Smooth muscle cell (in vitro differentiated cells): ENCODE measurements at regions not wholly inside any gene's neighbourhood (a gene's known extent, or its start where the extent isn't known, plus 50 kb on each side); places are given as distances from the start of the nearest gene placed in this dataset.
A peak's percentile ranks its signal among the peaks of the same experiment; 100 is the strongest.

Source experiments
- DNase-seq: peaks from one replicate; lab custom pipeline; 2025; ENCODE audit not compliant: unreplicated experiment; lab: John Stamatoyannopoulos, UW
- H2AFZ ChIP-seq: fragments of 200-600 bp; sonication (generic); 2 replicates; pipeline ENCODE4 v1.6.0; 2016; ENCODE audit warnings: antibody characterized with exemption, low read depth, mild to moderate bottlenecking
- H3F3A ChIP-seq: fragments of 200-600 bp; sonication (generic); 2 replicates; pipeline ENCODE4 v1.6.0; 2017; ENCODE audit warnings: antibody characterized with exemption, low read depth
- H3K27ac ChIP-seq: fragments of 200-600 bp; sonication (generic); 2 replicates; pipeline ENCODE4 v1.5.1; 2016; ENCODE audit warnings: low read depth, mild to moderate bottlenecking
- H3K27me3 ChIP-seq: fragments of 200-600 bp; sonication (generic); 2 replicates; pipeline ENCODE4 v1.6.1; 2016; ENCODE audit warnings: low read depth, mild to moderate bottlenecking
- H3K36me3 ChIP-seq: fragments of 200-600 bp; sonication (generic); 2 replicates; pipeline ENCODE4 v1.5.1; 2016; ENCODE audit warnings: low read depth
- H3K4me1 ChIP-seq: fragments of 200-600 bp; sonication (generic); 2 replicates; pipeline ENCODE4 v1.5.1; 2016; ENCODE audit warnings: low read depth
- H3K4me2 ChIP-seq: fragments of 200-600 bp; sonication (generic); 2 replicates; pipeline ENCODE4 v1.6.0; 2016; ENCODE audit warnings: mild to moderate bottlenecking
- H3K4me3 ChIP-seq: fragments of 200-600 bp; sonication (generic); 2 replicates; pipeline ENCODE4 v1.5.1; 2016; ENCODE audit warnings: mild to moderate bottlenecking
- H3K79me2 ChIP-seq: fragments of 200-600 bp; sonication (generic); 2 replicates; pipeline ENCODE4 v1.6.0; 2016; ENCODE audit warnings: low read depth, mild to moderate bottlenecking
- H3K9ac ChIP-seq: fragments of 200-600 bp; sonication (generic); 2 replicates; pipeline ENCODE4 v1.6.0; 2016; ENCODE audit warnings: low read depth
- H3K9me3 ChIP-seq: fragments of 200-600 bp; sonication (generic); replicated peaks from 2 replicates; pipeline ENCODE4 v1.5.1; 2016; ENCODE audit warnings: low read depth
- H4K20me1 ChIP-seq: fragments of 200-600 bp; sonication (generic); 2 replicates; pipeline ENCODE4 v1.6.0; 2016; ENCODE audit warnings: low read depth
- WGBS: methylation state at CpG from one replicate; pipeline ENCODE4 v1.1.7; 2016; ENCODE audit warnings: low lambda C conversion rate; 5-methylcytosine and 5-hydroxymethylcytosine counted together
- TF ChIP-seq, protein P1 (sequence below): fragments of 200-600 bp; sonication (generic); IDR thresholded peaks from 2 replicates; pipeline ENCODE4 v1.5.1; 2017; ENCODE audit warnings: borderline replicate concordance, mild to moderate bottlenecking, antibody characterized with exemption; ENCODE audit not compliant: insufficient read depth, poor library complexity, severe bottlenecking

DNA sequence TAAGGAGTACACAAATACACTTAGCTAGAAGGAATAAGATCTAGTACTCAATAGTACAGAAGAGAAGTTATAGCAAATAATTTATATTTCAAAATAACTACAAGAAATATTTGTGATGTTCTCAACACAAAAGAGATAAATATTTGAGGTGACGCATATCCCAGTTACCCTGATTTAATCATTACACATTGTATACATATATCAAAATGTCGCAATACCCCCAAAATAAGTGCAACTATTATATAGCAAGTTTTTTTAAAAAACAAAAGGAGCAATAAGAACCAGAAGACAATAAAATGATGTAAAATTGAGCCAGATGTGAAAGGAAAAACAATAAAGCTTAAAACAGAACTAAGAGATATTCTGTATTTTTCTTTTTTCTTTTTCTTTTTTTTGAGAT, 59.3 kb upstream of the KIAA1217 start:
- 93% methylated on average over 2 of the region's 2 CpGs for WGBS
- Histone ChIP-seq H2AFZ (no peak overlapping the region), H3F3A (peaks cover 3% of the 10 kb centered on the region), H3K4me2 (no peak overlapping the region), H3K9ac (no peak overlapping the region), H3K9me3 (no peaks in the 10 kb centered on the region), H3K4me3 (no peak overlapping the region), H3K79me2 (no peaks in the 10 kb centered on the region), H3K27ac (no peak overlapping the region), H3K27me3 (no peaks in the 10 kb centered on the region), H4K20me1 (no peaks in the 10 kb centered on the region), H3K36me3 (no peaks in the 10 kb centered on the region), H3K4me1 (peaks cover 9% of the 10 kb centered on the region)
- TF ChIP-seq, protein P1, sequence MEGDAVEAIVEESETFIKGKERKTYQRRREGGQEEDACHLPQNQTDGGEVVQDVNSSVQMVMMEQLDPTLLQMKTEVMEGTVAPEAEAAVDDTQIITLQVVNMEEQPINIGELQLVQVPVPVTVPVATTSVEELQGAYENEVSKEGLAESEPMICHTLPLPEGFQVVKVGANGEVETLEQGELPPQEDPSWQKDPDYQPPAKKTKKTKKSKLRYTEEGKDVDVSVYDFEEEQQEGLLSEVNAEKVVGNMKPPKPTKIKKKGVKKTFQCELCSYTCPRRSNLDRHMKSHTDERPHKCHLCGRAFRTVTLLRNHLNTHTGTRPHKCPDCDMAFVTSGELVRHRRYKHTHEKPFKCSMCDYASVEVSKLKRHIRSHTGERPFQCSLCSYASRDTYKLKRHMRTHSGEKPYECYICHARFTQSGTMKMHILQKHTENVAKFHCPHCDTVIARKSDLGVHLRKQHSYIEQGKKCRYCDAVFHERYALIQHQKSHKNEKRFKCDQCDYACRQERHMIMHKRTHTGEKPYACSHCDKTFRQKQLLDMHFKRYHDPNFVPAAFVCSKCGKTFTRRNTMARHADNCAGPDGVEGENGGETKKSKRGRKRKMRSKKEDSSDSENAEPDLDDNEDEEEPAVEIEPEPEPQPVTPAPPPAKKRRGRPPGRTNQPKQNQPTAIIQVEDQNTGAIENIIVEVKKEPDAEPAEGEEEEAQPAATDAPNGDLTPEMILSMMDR: no peak
- DNase-seq: no peak

- DNase-seq: no peak
- TF ChIP-seq, protein P1: no peak
- no peaks in the 10 kb centered on the region for H3K36me3 ChIP-seq
- H3K4me2 ChIP-seq: no peak overlapping the region
- no peaks in the 10 kb centered on the region for H3K9me3 ChIP-seq
- no peak overlapping the region for H3K9ac ChIP-seq
- 89% methylated on average over 3 of the region's 3 CpGs for WGBS
- no peak overlapping the region for H2AFZ ChIP-seq
- no peaks in the 10 kb centered on the region for H3K27me3 ChIP-seq
- H3F3A ChIP-seq: peaks cover 3% of the 10 kb centered on the region
- no peak overlapping the region for H3K4me3 ChIP-seq
- no peaks in the 10 kb centered on the region for H3K79me2 ChIP-seq
- no peak overlapping the region for H3K27ac ChIP-seq
- peaks cover 9% of the 10 kb centered on the region for H3K4me1 ChIP-seq
- H4K20me1 ChIP-seq: no peaks in the 10 kb centered on the region
Observed at GRCh38 chr10:24150853-24151252, 58.1 kb upstream of the KIAA1217 start.

- peak overlapping the region; percentile 80 for H3K27ac ChIP-seq
- TF ChIP-seq, protein P1: no peak
- H3K4me1 ChIP-seq: peaks cover 9% of the 10 kb centered on the region
- peak overlapping the region; percentile 63 for H3K4me2 ChIP-seq
- DNase-seq: no peak
- no peak overlapping the region for H3K4me3 ChIP-seq
- H3K27me3 ChIP-seq: no peaks in the 10 kb centered on the region
- H4K20me1 ChIP-seq: no peaks in the 10 kb centered on the region
- no peak overlapping the region for H2AFZ ChIP-seq
- no peaks in the 10 kb centered on the region for H3K79me2 ChIP-seq
- H3K9ac ChIP-seq: no peak overlapping the region
- H3K9me3 ChIP-seq: no peaks in the 10 kb centered on the region
- peaks cover 3% of the 10 kb centered on the region for H3F3A ChIP-seq
- H3K36me3 ChIP-seq: no peaks in the 10 kb centered on the region
- whole genome bisulfite sequencing: 33% methylated on average over 2 of the region's 2 CpGs
Observed at GRCh38 chr10:24152270-24152669, 56.7 kb upstream of the KIAA1217 start.

GRCh38 chr10:24153031-24153430, 55.9 kb upstream of the KIAA1217 start:
- Histone ChIP-seq H3K79me2 (no peaks in the 10 kb centered on the region), H3K27ac (peak overlapping the region; percentile 80), H2AFZ (no peak overlapping the region), H4K20me1 (no peaks in the 10 kb centered on the region), H3K9me3 (no peaks in the 10 kb centered on the region), H3K36me3 (no peaks in the 10 kb centered on the region), H3K9ac (no peak overlapping the region), H3F3A (peaks cover 3% of the 10 kb centered on the region), H3K4me1 (peaks cover 9% of the 10 kb centered on the region), H3K4me2 (peak overlapping the region; percentile 63), H3K4me3 (no peak overlapping the region), H3K27me3 (no peaks in the 10 kb centered on the region)
- TF ChIP-seq, protein P1: no peak
- DNase-seq: no peak
- WGBS: 16% methylated on average over 3 of the region's 3 CpGs
